Lower leg skin (tissue), 4 donors: ENCODE measurements at regions not wholly inside any gene's neighbourhood (a gene's known extent, or its start where the extent isn't known, plus 50 kb on each side); places are given as distances from the start of the nearest gene placed in this dataset.

Experiments used
- DNase-seq, 2 donors: peaks; one replicate each; pipeline ENCODE4 v3.0.0-alpha.2; 2019; ENCODE audit warnings: low spot score in 2 of 2
- H3K4me3 ChIP-seq: fragments of 200-600 bp; sonication (generic); 2 replicates; pipeline ENCODE4 v1.5.1; 2017; ENCODE audit warnings: mild to moderate bottlenecking, low read depth; ENCODE audit not compliant: poor library complexity, severe bottlenecking
- CTCF ChIP-seq, 3 donors: fragments of 450-650 bp; IDR thresholded peaks; one replicate each; pipeline ENCODE4 v1.5.1; 2016; ENCODE audit warnings: antibody characterized with exemption in 3 of 3, mild to moderate bottlenecking in 3 of 3, moderate library complexity in 2 of 3
- POLR2A ChIP-seq, 2 donors: fragments of 450-650 bp; IDR thresholded peaks; one replicate each; pipeline ENCODE4 v1.6.1; 2016 to 2017; ENCODE audit warnings: antibody characterized with exemption in 2 of 2, mild to moderate bottlenecking in 1 of 2, moderate library complexity in 1 of 2
- WGBS, 2 donors: methylation state at CpG; one replicate each; pipeline ENCODE4 v1.1.5; 2018; 5-methylcytosine and 5-hydroxymethylcytosine counted together
- intact Hi-C: fragments of 100-400 bp; cut with DNase I; formaldehyde crosslinking; loops from one replicate; pipeline ENCODE4 v1.15.0; 2023; ENCODE audit warnings: low total_unique reads

DNA sequence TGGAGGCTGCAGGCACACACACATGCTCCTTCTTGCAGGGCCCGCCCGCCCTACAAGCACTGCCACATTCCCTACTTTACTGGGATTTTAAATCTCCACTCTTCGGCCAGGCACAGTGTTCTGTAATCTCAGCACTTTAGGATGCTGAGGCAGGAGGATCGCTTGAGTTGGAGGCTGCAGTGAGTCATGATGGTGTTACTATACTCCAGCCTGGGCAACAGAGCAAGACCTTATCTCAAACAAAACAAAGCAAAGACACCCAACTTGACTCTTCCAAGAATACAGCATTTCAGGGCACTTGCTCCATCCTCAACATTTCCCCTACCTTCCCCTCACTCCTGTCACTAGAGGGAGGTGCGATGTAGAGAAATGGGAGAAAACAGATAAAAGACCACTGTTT lies 194.0 kb downstream of the MYLK4 start:
- WGBS, 2 donors = 84 to 85% methylated on average over 5 of the region's 5 CpGs
- H3K4me3 ChIP-seq = no peak overlapping the region
- TF ChIP-seq CTCF (IDR thresholded peaks at IDR 0.05) (no peak), POLR2A (IDR thresholded peaks at IDR 0.05) (no peak)
- intact Hi-C loops = no loop called here
- DNase-seq = no peak

- no peak overlapping the region for H3K4me3 ChIP-seq
- TF ChIP-seq POLR2A (IDR thresholded peaks at IDR 0.05) (no peak), CTCF (IDR thresholded peaks at IDR 0.05) (no peak)
- 42 to 52% methylated on average over 4 of the region's 4 CpGs for WGBS, 2 donors
- no peak for DNase-seq
- intact Hi-C loops = no loop called here
These were observed 196.0 kb downstream of the MYLK4 start for GRCh38 chr6:2554651-2555260.

GRCh38 chr6:2552526-2553154 lies 198.1 kb downstream of the MYLK4 start:
- TF ChIP-seq POLR2A (IDR thresholded peaks at IDR 0.05) (no peak), CTCF (IDR thresholded peaks at IDR 0.05) (no peak)
- no peak for DNase-seq
- H3K4me3 ChIP-seq = no peak overlapping the region
- intact Hi-C loops = no loop called here
- WGBS, 2 donors = 68 to 71% methylated on average over 10 of the region's 10 CpGs

DNA sequence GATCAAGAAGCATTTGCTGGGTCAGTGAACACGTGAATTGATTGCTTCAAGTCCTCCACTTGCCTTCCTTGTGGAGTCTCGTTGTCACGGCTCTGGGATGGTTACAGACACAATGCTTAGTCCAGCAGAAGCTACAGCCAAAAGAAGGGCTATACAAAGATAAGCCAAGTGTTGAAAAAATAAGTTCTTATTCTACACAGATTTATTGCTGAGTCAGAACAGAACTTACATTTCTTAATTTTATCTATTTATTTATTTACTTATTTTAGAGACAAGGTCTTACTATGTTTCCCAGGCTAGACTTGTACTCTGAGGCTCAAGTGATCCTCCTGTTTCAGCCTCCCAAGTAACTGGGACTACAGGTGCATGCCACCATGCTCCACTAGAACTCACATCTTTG lies 199.0 kb downstream of the MYLK4 start:
- no peak for DNase-seq
- H3K4me3 ChIP-seq = no peak overlapping the region
- intact Hi-C loops = no loop called here
- 70 to 84% methylated on average over 3 of the region's 3 CpGs for WGBS, 2 donors
- TF ChIP-seq POLR2A (IDR thresholded peaks at IDR 0.05) (no peak), CTCF (IDR thresholded peaks at IDR 0.05) (no peak)

- intact Hi-C loops = no loop called here
- H3K4me3 ChIP-seq = no peak overlapping the region
- no peak for DNase-seq
- 80 to 84% methylated on average over 4 of the region's 4 CpGs for WGBS, 2 donors
- TF ChIP-seq POLR2A (IDR thresholded peaks at IDR 0.05) = no peak
These were observed 200.5 kb downstream of the MYLK4 start for GRCh38 chr6:2550247-2550646.

- H3K4me3 ChIP-seq = no peak overlapping the region
- 84 to 89% methylated on average over 3 of the region's 3 CpGs for WGBS, 2 donors
- TF ChIP-seq POLR2A (IDR thresholded peaks at IDR 0.05) (no peak), CTCF (IDR thresholded peaks at IDR 0.05) (no peak)
- no peak for DNase-seq
- intact Hi-C loops = loop anchor here (10.0 kb wide), 1 partner anchor 1585 kb away; no protein-coding TSS in a partner anchor
These were observed 200.9 kb downstream of the MYLK4 start for GRCh38 chr6:2549834-2550233.
